Stimulated activated CD4-positive, alpha-beta T cell treated with anti-CD3 and anti-CD28 coated beads, Interleukin-15, amount 100 ng/mL, for 24 hours (primary cell): ENCODE measurements at regions not wholly inside any gene's neighbourhood (a gene's known extent, or its start where the extent isn't known, plus 50 kb on each side); places are given as distances from the start of the nearest gene placed in this dataset.
"Not testable (repeated sequence)": the region's sequence is repeated elsewhere in the genome, so short reads cannot be mapped to it uniquely, and the experiment has no call there.

Experiments used
- DNase-seq: peaks from one replicate; pipeline ENCODE4 v3.0.0-alpha.2; 2020

- DNase-seq = no peak
These were observed 227.7 kb upstream of the DDHD1 start for GRCh38 chr14:53380867-53381225.

GRCh38 chr14:53380052-53380866, 227.1 kb upstream of the DDHD1 start:
- DNase-seq = no peak

GRCh38 chr14:53378142-53378541, 225.0 kb upstream of the DDHD1 start:
- DNase-seq = no peak

- DNase-seq = no peak
These were observed 222.9 kb upstream of the DDHD1 start for GRCh38 chr14:53376064-53376463.

- no peak for DNase-seq
These were observed 222.5 kb upstream of the DDHD1 start for GRCh38 chr14:53375599-53375998.

GRCh38 chr14:53368711-53369201, 215.6 kb upstream of the DDHD1 start:
- no peak for DNase-seq

- DNase-seq = no peak
These were observed 214.9 kb upstream of the DDHD1 start for GRCh38 chr14:53368066-53368465.

GRCh38 chr14:53367644-53368026, 214.5 kb upstream of the DDHD1 start:
- DNase-seq = no peak

- DNase-seq = no peak
These were observed 212.5 kb upstream of the DDHD1 start for GRCh38 chr14:53365486-53366130.

GRCh38 chr14:53362916-53363315, 209.8 kb upstream of the DDHD1 start:
- DNase-seq = not testable (repeated sequence)

- DNase-seq = no peak
These were observed 207.7 kb upstream of the DDHD1 start for GRCh38 chr14:53360829-53361228.

- DNase-seq = no peak
These were observed 205.0 kb upstream of the DDHD1 start for GRCh38 chr14:53358166-53358565.

- DNase-seq = no peak
These were observed 203.4 kb upstream of the DDHD1 start for GRCh38 chr14:53356361-53357150.

GRCh38 chr14:53355581-53356112, 202.5 kb upstream of the DDHD1 start:
- DNase-seq = no peak

GRCh38 chr14:53354336-53354735, 201.2 kb upstream of the DDHD1 start:
- no peak for DNase-seq

- DNase-seq = no peak
These were observed 197.7 kb upstream of the DDHD1 start for GRCh38 chr14:53350866-53351265.

GRCh38 chr14:53350429-53350828, 197.3 kb upstream of the DDHD1 start:
- DNase-seq = no peak

- DNase-seq = no peak
These were observed 193.9 kb upstream of the DDHD1 start for GRCh38 chr14:53346988-53347387.

GRCh38 chr14:53341324-53341723, 188.2 kb upstream of the DDHD1 start:
- no peak for DNase-seq

GRCh38 chr14:53338192-53338591, 185.1 kb upstream of the DDHD1 start:
- no peak for DNase-seq

GRCh38 chr14:53336729-53337128, 183.6 kb upstream of the DDHD1 start:
- DNase-seq = no peak

- no peak for DNase-seq
These were observed 180.7 kb upstream of the DDHD1 start for GRCh38 chr14:53333809-53334208.

- DNase-seq = no peak
These were observed 178.8 kb upstream of the DDHD1 start for GRCh38 chr14:53331921-53332320.
